HG03354 (cell line): ENCODE measurements at regions not wholly inside any gene's neighbourhood (a gene's known extent, or its start where the extent isn't known, plus 50 kb on each side); places are given as distances from the start of the nearest gene placed in this dataset.

ENCODE experiments used
- ATAC-seq: cut with Tn5 transposase; IDR thresholded peaks from one replicate; pipeline ENCODE4 v1.9.1; 2021; ENCODE audit warnings: mild to moderate bottlenecking; ENCODE audit not compliant: unreplicated experiment, poor library complexity, severe bottlenecking

DNA sequence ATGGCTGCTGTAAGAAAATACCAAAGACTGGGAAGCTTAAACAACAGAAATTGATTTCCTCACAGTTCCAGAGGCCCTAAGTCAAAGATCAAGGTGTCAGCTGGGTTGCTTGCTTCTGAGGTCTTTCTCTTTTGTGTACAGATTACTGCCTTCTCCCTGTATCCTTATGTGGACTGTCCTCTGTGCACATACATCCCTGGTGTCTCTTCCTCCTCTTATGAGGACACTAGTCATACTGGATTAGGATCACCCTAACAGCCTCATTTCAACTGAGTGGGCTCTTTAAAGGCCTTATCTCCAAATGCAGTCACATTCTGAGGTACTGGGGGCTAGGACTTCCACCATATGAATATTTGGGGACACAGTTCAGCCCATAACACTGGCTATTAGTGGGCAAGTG lies 130.0 kb upstream of the DTNBP1 start:
- ATAC-seq = no peak

DNA sequence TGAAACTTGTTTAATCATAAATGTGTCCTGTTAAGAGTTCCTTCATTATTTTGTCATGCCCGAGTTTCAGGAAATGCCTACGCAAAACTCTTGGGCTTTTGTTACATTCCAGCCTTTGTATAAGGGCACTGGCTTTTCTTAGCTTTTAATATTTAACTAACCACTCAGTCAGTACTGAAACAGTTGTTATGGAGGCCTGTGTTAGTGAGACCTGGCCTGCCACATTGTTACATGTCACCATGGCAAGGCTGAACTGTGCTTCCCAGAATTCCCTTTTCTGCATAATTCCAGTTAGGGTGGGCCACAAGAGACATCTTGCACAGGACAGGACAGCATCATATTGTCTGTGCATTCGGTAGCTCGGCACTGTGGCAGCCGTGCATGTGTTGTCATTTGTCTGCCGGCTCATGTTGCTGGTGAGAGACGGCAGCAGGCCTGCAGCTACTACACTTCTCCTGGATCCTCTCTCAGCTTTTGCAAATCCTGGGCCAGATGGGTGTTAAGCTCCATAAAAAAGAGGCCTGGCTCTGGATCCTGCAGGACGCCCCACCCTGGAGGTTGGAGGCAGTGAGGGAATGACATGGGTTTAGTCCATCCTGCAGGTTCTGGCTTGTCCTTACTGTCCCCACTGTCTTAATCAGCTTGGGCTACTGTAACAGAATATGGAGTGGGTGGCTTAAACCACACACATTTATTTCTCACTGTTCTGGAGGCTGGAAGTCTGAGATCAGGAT lies 128.8 kb upstream of the DTNBP1 start:
- ATAC-seq = no peak

DNA sequence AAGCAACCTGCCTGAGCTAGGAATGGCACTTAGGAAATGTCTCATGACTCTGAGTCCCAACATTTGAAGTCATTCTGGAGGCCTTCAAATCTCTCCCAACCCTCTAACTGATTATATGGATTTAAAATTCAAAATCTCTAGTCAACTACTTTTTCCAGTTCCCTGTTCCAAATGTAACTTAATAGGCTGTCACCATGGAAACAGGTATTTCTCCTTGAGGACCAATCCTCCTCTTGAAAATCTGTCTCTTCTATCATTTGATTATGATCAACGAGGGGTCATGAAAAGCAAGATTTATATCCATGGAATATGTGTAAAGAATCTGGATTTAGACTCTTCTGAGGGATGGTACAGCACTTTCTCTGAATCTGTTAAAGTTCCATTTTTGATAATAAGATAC lies 127.3 kb upstream of the DTNBP1 start:
- no peak for ATAC-seq

DNA sequence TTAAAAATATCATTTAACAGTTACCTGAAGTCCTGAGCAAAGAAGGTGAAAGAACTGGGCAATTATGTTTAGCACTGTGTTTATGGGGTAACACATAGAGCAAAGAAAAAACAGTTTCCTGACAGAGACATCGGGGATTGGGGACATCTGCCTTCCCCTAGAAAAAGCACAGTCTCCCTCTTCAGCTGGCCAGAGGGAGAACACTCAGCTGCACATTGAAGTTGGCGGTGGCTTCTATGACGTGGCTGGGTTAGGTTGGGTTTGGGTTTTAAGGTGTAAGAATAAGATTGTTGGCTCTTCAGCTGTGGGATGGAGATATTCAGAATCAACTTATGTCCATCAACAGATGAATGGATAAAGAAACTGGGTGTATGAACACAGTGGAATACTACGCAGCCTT lies 124.0 kb upstream of the DTNBP1 start:
- ATAC-seq = no peak

DNA sequence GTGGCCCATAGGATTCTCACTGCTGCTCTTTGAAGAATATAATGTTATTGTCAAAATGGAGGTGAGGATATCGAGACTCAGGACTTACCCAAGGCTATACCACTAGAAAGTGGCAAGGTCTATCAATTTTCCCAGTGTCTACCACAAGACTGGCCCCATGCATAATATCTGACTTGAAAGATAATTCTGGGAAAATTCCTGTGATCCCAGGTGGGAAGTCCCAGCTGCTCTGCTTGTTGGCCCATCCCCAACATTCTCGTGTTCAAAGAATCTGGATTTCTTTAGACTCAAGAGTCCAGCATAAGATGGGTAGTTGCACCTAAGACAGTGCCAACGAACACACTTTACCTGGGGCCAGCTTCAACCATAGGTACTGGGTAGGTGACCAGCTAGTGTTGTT lies 120.7 kb upstream of the DTNBP1 start:
- no peak for ATAC-seq

DNA sequence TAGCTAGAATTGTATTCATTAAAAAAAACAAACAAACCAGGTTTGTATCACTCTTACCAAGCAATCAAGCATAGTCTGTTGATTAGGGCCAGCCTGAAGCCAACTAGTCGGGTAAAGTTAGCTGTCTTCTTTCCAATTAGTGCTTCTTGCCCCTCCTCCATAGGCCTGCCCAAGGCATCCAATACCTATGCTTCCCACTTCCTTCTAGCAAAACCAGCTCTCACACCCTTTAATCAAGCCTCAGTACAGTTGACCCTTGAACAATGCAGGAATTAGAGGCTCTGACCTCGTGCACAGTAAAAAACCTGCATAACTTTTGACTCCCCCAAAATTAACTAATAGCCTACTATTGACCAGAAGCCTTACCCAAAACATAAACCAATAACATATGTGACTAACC lies 119.1 kb upstream of the DTNBP1 start:
- ATAC-seq = no peak

DNA sequence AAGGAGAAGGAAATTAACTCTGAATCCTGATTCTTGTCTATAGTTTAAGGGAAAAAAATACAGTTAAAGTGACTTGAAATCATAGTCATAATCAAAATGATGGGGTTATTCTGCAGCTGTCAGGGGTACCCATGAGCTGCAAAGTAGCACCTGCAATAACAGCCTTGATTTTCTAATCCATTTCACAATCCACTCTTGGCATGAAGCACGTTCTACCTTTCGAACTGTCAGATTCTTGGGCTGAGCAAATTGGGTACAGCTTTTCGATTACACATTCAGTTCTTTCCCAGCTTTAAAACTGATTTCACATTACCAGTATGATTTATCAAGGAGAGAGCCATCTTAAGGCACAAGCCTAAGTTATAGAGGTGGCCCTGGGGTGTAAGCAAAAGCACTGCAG lies 118.5 kb upstream of the DTNBP1 start:
- ATAC-seq = no peak

DNA sequence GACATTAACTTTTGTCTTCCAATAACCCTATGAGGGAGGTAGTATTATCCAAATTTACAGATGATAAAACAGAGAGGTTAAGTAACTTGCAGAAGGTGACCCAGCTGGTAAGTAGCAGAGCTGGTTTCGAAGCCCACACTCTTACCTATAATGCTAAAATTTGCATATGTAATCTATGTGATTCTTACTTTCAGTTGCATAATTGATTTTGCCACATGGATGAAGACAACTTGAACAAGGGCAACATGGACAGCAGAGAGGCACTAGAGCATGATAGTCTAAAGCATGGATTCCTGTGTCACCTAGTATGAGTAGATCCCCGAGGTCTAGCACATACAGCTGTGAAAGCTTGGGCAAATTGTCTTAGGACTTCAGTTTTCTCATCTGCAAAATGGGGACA lies 117.6 kb upstream of the DTNBP1 start:
- ATAC-seq = no peak

DNA sequence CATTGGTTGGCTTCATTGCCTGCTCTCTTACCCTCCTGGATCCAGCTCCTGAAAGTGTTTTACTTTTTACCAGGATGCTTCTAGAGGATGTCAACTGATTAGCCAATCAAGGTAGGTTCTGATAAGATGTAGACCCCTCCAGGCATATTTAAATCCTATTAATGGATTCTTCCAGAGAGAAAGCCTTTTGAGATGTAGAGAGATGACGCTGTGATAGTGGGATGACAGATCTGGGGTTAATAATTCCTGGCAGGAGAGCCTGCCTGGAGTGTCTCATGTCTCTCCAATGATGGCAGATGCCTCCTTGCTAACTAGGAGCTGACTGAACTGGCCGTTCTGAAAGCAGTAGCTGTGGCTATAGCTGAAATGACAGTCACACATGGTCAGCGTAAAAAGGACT lies 116.9 kb upstream of the DTNBP1 start:
- no peak for ATAC-seq

DNA sequence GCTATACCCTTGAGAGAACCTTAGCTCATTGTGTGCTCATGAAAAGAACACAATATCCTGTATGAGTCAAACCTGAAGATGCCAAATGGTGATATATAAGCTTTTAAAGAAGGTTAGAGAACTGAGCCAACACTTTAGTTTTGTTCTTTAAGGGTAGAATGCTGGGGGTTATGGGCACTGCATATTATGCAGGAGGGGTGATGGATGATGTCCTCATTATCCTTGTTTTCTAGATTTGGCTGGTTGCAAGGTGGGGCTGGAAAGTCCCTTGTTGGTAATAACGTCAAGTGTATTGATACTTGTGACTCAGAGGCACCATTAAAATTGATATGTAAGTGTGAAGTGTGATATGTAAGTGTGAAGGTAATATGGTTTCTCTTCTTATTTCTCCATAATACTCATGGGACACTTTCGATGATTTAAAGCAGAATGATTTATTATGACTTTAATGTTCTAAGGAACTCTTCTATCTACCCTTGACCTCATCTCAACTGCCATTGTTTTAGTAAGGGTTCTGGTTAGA lies 113.7 kb upstream of the DTNBP1 start:
- peak; percentile 78 for ATAC-seq

DNA sequence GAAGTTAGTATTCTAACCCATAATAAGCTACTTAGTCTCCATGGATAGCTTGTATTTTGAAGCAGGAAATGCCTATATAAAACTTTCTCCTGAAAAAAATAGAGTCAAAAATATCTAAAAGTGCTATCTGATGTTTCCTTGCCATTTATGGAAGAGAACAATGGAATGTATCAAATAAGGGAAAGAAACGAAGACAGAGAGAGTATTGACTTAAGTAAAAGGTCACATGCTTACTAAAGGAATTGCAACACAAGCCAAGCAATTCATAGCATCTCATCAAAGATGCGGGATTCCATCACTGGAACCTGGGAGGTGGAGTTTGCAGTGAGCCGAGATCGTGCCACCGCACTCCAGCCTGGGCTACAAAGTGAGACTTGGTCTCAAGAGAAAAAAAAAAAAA lies 112.9 kb upstream of the DTNBP1 start:
- ATAC-seq = no peak

DNA sequence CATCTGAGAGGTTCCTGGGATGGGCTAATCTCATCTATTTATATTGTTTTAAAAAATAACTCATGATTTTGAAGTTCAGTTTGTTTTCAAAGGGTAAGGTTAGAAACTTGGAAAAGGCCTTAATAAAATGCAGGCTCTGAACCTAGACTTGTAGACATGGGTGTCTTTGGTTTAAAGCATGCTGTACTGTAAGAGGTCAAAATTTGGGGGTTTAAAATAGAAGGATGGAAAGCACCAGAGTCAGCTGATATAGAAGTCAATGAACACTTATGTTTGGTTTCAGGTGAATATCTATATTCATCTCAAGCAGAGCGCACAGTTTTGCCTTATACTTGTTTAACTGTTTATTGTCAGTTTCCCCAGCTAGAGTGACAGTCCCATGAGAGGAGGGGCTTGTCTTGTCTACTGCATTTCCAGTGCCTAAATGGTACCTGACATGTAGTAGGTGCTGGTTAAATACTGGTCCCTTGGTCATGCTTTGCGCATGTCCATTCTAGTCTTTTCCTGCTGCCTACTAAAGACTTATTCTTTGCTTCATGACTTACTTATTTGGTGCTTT lies 112.3 kb upstream of the DTNBP1 start:
- no peak for ATAC-seq

DNA sequence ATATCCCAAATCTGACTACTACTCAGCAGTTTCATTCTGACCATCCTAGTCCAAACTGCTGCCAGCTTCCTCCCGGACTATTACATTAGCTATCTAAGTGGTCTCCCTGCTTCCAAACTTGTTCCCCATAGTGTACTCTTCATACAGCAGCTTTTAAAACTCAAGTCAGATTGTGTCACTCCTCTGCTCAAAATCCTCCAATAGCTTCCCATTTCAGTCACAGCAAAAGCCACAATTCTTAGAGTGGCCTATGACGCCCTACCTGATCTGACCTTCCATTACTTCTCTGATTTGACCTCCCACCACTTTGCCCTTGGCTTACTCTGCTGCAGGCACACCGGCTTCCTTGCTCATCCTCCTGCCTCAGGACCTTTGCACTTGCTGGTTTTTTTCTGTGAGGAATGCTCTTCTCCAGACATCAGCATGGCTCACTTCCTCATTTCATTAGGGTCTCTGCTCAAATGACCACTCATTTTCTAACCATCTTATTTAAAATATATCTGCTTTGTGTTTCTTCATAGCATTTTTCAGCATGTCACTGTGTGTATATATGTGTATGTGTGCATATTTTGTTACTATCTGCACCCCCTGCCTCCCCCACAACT lies 111.1 kb upstream of the DTNBP1 start:
- ATAC-seq = no peak

DNA sequence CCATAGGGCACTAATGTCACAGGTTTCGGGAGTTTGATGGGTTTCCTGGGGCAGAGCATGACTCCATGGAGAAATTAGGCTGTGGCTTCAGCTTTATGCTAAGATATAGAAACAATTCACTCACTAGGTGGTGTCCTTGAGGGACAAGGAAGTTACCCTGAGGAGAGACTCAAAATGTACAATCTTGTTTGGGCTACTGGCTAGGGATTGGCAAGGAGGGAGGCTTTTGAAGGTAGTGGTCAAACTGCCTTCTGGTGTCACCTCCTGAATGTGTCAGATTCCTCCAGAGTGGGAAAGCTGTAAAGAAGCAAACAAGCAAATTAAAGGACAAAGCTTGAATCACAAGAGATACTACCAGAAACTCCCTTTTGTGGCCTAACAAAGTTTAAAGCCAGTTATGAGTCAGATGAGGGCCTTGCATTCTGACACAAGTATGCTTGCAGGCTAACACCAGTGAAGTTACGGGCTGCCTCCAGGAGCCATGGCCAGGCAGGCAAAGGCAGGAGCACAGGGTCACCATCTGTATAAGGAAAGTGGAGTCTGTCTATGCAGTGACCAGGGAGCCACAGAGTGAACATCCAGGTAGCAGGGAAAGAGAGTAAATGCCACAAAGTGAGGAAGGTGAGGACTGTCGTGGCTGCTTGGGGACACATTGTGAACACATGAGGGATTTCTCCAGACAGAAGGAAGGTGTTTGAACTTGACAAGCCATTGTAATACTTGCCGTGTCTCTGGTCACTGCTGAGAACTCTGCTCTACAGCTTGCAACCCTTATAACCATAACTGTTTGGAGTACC lies 107.7 kb upstream of the DTNBP1 start:
- ATAC-seq = peak; percentile 79

DNA sequence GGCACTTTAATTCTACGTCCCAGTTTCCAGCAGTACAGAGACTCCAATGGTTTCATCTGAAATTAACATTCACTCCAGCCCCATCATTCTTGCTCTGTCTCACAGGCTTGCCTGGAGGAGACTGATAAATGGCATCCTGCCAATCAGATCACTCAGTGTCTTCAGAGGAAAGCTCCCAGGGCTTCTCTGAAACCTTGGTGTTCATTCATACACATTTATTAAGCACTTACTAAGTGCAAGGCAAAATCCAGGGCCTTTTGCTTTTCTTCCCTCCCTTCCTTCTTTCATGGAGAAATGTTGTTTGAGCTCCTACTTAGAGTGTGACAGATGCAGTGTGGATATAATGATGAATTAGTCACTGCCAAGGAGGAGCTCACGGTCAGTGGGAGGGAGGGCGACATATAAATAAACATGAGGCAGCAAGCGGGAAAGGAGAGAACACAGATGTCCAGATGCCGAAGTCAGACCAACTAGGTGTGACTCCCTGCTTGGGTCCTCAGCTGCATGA lies 106.7 kb upstream of the DTNBP1 start:
- ATAC-seq = no peak

DNA sequence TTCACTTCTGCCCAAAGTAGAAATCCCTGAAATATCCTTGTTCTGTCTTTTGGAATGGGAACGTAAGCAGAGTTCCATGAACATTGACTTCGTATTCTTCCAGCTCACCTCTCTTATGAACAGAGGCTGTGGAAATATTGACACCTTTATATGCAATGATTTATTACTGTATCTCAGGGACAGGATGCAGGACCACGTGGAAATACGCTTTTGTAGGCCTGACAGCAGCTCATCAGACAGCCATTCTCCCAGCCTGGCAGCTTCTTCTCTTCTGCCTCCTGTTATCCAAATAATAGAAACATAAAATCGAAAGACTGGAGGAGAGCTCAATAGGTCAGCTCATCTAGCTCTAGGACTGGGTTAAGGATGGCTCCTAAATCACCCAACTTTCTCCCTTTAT lies 106.2 kb upstream of the DTNBP1 start:
- ATAC-seq = no peak

DNA sequence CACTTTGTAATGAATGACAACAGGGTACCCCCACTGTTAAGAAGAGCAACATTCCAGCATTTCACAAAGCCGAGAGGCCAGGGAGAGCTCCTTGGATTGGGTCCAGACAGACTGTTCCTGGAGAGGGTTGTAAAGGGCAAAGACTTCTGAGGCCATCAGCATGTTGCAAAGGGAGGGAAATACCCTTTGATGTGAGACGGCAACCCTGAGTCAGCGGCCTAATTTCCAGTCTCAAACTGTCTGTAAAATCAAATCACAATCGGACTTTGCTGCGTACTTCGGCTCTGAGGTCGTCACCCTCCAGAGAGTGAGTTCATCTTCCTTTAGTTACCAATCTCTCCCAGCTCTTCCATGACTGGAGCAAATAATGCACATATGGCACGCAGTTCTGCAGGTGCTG lies 101.0 kb upstream of the DTNBP1 start:
- ATAC-seq = no peak

DNA sequence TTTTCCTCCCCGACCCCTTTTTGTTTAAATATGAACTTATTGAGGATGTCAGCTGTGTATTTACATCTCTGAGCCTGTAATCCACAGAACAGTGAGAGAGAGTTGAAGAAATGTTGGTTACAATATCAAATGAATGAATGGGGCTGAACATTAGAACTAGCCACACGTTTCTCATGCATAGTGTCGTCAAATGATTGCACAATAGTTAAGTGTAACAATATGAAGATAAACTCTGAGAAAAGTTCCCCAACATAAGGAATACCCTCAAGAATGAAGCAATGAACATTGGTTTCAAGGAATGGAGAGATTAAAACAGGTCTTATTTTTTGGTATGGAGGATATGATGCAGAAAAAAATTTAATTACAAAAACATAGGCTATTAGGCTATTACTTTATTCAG lies 100.5 kb upstream of the DTNBP1 start:
- no peak for ATAC-seq

DNA sequence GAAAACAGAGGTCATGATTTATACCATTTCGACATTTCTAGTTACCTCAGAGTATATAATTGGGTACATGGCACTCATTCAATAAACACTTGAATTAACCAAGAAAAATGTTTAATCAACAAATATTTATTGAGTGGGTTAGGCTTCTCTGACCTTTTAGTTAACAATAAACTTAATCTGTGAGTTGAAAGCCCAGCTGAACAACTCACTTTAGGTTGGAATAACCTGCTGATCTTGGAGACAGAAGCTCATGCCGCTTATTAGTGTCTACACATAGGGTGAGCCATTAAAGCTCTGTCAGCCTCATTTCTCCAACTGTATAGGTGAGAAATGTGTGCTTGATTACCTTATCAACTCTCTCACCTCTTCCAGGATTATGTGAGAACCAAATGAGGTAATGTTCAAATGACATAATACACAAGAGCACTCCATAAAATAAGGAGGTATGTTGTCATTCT lies 98.2 kb upstream of the DTNBP1 start:
- no peak for ATAC-seq

DNA sequence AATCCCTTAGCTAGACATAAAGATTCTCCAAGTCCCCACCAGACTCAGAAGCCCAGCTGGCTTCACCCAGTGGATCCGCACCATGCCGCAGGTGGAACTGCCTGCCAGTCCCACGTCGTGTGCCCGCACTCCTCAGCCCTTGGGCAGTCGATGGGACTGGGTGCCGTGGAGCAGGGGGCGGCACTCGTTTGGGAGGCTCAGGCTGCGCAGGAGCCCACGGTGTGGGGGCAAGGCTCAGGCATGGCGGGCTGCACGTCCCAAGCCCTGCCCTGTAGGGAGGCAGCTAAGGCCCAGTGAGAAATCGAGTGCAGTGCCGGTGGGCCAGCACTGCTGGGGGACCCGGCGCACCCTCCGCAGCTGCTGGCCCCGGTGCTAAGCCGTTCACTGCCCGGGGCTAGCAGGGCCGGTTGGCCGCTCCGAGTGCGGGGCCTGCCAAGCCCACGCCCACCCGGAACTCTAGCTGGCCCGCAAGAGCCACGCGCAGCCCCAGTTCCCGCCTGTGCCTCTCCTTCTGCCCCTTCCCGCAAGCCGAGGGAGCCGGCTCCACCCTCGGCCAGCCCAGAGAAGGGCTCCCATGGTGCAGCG lies 95.9 kb upstream of the DTNBP1 start:
- no peak for ATAC-seq
